CD14-positive monocyte (primary cell): ENCODE measurements at regions not wholly inside any gene's neighbourhood (a gene's known extent, or its start where the extent isn't known, plus 50 kb on each side); places are given as distances from the start of the nearest gene placed in this dataset.
"Not testable (repeated sequence)": the region's sequence is repeated elsewhere in the genome, so short reads cannot be mapped to it uniquely, and the experiment has no call there.

Experiments used
- DNase-seq, 3 donors: peaks; one replicate each; pipeline ENCODE4 v3.0.0-alpha.2; 2011 to 2022
- H2AFZ ChIP-seq: 2 replicates; pipeline ENCODE4 v1.6.0; 2012; ENCODE audit warnings: mild to moderate bottlenecking, low read depth, low read length, inconsistent platforms; ENCODE audit not compliant: insufficient read depth, poor library complexity, severe bottlenecking
- H3K27ac ChIP-seq, 2 donors: 1 replicate in 1 of 2; 2 replicates in 1 of 2; pipeline ENCODE4 v1.5.1; 2012 to 2013; ENCODE audit warnings: low read length in 2 of 2, control low read depth in 1 of 2, inconsistent platforms in 1 of 2, low read depth in 1 of 2, mild to moderate bottlenecking in 1 of 2
- H3K27me3 ChIP-seq, 2 donors: one replicate each; pipeline versions ENCODE4 v1.6.0 to v1.6.1; 2011 to 2013; ENCODE audit warnings: low read length in 2 of 2; ENCODE audit not compliant: control insufficient read depth in 2 of 2, insufficient read depth in 2 of 2
- H3K36me3 ChIP-seq, 2 donors: replicated peaks in 1 of 2; 1 replicate in 1 of 2; 2 replicates in 1 of 2; pipeline versions ENCODE4 v1.5.1 to v1.6.1; 2012 to 2013; ENCODE audit warnings: low read length in 2 of 2, control low read depth in 1 of 2, inconsistent platforms in 1 of 2, mild to moderate bottlenecking in 1 of 2; ENCODE audit not compliant: insufficient read depth in 2 of 2, control insufficient read depth in 1 of 2
- H3K4me1 ChIP-seq, 2 donors: 1 replicate in 1 of 2; 2 replicates in 1 of 2; pipeline versions ENCODE4 v1.5.1 to v1.6.1; 2012 to 2013; ENCODE audit warnings: low read length in 2 of 2, control low read depth in 1 of 2, inconsistent platforms in 1 of 2, mild to moderate bottlenecking in 1 of 2, moderate library complexity in 1 of 2; ENCODE audit not compliant: insufficient read depth in 2 of 2, control insufficient read depth in 1 of 2
- H3K4me2 ChIP-seq: replicated peaks from 2 replicates; pipeline ENCODE3; 2012; ENCODE audit warnings: low read length, moderate library complexity, mild to moderate bottlenecking; ENCODE audit not compliant: poor library complexity, severe bottlenecking; ENCODE audit errors: extremely low read depth
- H3K4me3 ChIP-seq, 3 experiments: fragments of 200-600 bp in 1 of 3; sonication (generic) in 1 of 3; replicated peaks in 1 of 3; 1 replicate in 2 of 3; 2 replicates in 1 of 3; pipeline ENCODE4 v1.5.1; 2011 to 2013; ENCODE audit warnings: low read length in 3 of 3, mild to moderate bottlenecking in 3 of 3, control low read depth in 2 of 3, low read depth in 2 of 3, inconsistent platforms in 1 of 3, moderate library complexity in 1 of 3
- H3K79me2 ChIP-seq: 2 replicates; pipeline ENCODE4 v1.6.0; 2012; ENCODE audit warnings: mild to moderate bottlenecking, control low read depth, inconsistent platforms, low read length, moderate library complexity; ENCODE audit not compliant: insufficient read depth
- H3K9ac ChIP-seq: 2 replicates; pipeline ENCODE4 v1.6.0; 2017; ENCODE audit warnings: low read length, mild to moderate bottlenecking; ENCODE audit not compliant: insufficient read depth, poor library complexity, severe bottlenecking
- H3K9me3 ChIP-seq, 2 donors: replicated peaks in 1 of 2; 1 replicate in 1 of 2; 2 replicates in 1 of 2; pipeline versions ENCODE4 v1.5.1 to v1.6.1; 2012 to 2013; ENCODE audit warnings: low read length in 2 of 2, control low read depth in 1 of 2; ENCODE audit not compliant: control insufficient read depth in 1 of 2, insufficient read depth in 1 of 2
- H4K20me1 ChIP-seq: 2 replicates; pipeline ENCODE4 v1.6.0; 2012; ENCODE audit warnings: mild to moderate bottlenecking, low read length, control low read depth, moderate library complexity; ENCODE audit not compliant: insufficient read depth
- H3K27ac Mint-ChIP-seq, 7 donors: one replicate each; pipeline ENCODE4 v1.8.0; 2020; ENCODE audit warnings: mild to moderate bottlenecking in 7 of 7, mixed read lengths in 7 of 7, moderate library complexity in 6 of 7, inconsistent platforms in 2 of 7
- H3K27me3 Mint-ChIP-seq, 3 donors: one replicate each; pipeline ENCODE4 v1.8.0; 2021 to 2022; ENCODE audit warnings: low read depth in 3 of 3, mild to moderate bottlenecking in 3 of 3, mixed read lengths in 3 of 3, moderate library complexity in 3 of 3, inconsistent platforms in 1 of 3
- H3K36me3 Mint-ChIP-seq, 2 donors: one replicate each; pipeline ENCODE4 v1.8.0; 2020; ENCODE audit warnings: mixed read lengths in 2 of 2, inconsistent platforms in 1 of 2, mild to moderate bottlenecking in 1 of 2
- H3K4me1 Mint-ChIP-seq: one replicate; pipeline ENCODE4 v1.8.0; 2020; ENCODE audit warnings: mild to moderate bottlenecking, mixed read lengths
- H3K4me3 Mint-ChIP-seq, 2 donors: one replicate each; pipeline ENCODE4 v1.8.0; 2020; ENCODE audit warnings: mild to moderate bottlenecking in 2 of 2, mixed read lengths in 2 of 2, moderate library complexity in 1 of 2
- H3K9me3 Mint-ChIP-seq, 7 donors: one replicate each; pipeline ENCODE4 v1.8.0; 2020 to 2022; ENCODE audit warnings: mixed read lengths in 7 of 7, mild to moderate bottlenecking in 6 of 7, moderate library complexity in 6 of 7, inconsistent platforms in 2 of 7
- WGBS: methylation state at CpG from one replicate; pipeline ENCODE4 v1.1.5; 2013; ENCODE audit warnings: missing lambda C conversion rate; ENCODE audit not compliant: insufficient coverage; 5-methylcytosine and 5-hydroxymethylcytosine counted together
- intact Hi-C, 2 donors: fragments of 100-400 bp; cut with micrococcal nuclease; formaldehyde crosslinking; loops; one replicate each; pipeline versions ENCODE4 v1.15.0 to v1.15.1; 2023
- TF ChIP-seq, protein P1 (sequence below): fragments of 200-600 bp; IDR thresholded peaks from one replicate; pipeline ENCODE4 v1.8.0; 2022; ENCODE audit warnings: antibody characterized with exemption, mild to moderate bottlenecking

DNA sequence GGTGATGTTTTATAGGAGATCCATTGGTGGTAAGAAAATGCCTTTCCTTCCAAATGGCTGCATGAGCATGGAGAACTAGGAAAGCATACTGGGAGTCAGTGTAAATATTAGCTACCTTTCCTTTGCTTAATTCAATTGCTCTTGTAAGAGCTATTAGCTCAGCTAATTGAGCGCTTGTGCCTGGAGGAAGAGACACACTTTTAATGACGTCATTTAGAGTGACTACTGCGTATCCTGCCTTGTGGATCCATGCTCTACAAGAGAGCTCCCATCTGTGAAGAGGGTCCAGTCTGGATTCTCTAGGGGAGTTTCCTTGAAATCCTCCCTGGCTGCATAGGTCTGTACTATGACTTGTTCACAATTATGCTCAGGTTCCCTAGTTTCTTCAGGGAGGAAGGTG lies 63.8 kb upstream of the ARRDC3 start:
- H3K27ac Mint-ChIP-seq, H3K4me2 ChIP-seq, H3K27me3 ChIP-seq, H2AFZ ChIP-seq, H3K27ac ChIP-seq, H3K9me3 ChIP-seq, H3K36me3 ChIP-seq, DNase-seq, H3K36me3 Mint-ChIP-seq, H3K4me3 Mint-ChIP-seq, H3K9me3 Mint-ChIP-seq, H3K79me2 ChIP-seq, H3K4me1 ChIP-seq, intact Hi-C loops, H3K4me3 ChIP-seq, H3K4me1 Mint-ChIP-seq, H4K20me1 ChIP-seq, H3K9ac ChIP-seq, H3K27me3 Mint-ChIP-seq: not testable (repeated sequence)
- 83% methylated on average over 3 of the region's 3 CpGs for whole genome bisulfite sequencing

DNA sequence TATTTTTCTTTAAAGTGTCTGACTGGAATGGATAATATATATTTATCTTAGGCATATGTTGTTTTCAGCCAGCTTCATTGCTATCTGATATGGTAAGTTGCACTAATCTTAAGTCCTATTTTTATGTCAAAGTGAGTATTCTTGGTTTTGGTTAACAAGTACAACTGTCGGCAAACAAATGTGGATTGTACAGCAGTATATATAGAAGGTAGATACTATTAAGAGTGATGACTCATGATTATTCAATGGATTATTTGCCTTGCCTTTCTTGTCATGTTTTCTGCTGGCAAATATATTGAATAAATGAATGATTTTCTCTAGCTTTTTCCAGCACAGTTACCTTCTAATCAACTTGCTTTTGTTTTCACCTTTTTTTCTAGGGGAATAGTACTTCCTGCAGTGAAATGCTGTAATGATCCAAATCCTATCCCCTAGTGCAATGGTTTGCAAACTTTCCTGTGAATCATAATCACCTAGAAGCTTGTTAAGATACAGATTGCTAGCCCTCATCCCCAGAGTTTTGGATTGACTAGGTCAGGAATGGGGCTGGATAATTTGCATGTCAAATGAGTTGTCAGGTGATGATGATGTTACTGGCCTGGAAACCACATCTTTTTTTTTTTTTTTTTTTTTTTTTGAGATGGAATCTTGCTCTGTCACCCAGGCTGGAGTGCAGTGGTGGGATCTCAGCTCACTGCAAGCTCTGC lies 60.8 kb upstream of the ARRDC3 start:
- Mint-ChIP-seq H3K27ac (no peak overlapping the region), H3K4me3 (no peak overlapping the region), H3K9me3 (peaks cover 0 to 2% (median 0%) of the 10 kb centered on the region in 7 donors), H3K36me3 (peaks cover 0 to 3% of the 10 kb centered on the region in 2 donors), H3K4me1 (no peaks in the 10 kb centered on the region), H3K27me3 (no peaks in the 10 kb centered on the region)
- Histone ChIP-seq H3K27me3 (no peaks in the 10 kb centered on the region), H3K9me3 (no peaks in the 10 kb centered on the region), H3K79me2 (no peaks in the 10 kb centered on the region), H3K4me2 (no peak overlapping the region), H2AFZ (no peak overlapping the region), H3K4me3 (no peak overlapping the region), H3K27ac (no peak overlapping the region), H3K36me3 (no peaks in the 10 kb centered on the region), H3K4me1 (no peaks in the 10 kb centered on the region), H3K9ac (no peak overlapping the region), H4K20me1 (no peaks in the 10 kb centered on the region)
- DNase-seq = no peak
- intact Hi-C loops = no loop called here
- TF ChIP-seq, protein P1, sequence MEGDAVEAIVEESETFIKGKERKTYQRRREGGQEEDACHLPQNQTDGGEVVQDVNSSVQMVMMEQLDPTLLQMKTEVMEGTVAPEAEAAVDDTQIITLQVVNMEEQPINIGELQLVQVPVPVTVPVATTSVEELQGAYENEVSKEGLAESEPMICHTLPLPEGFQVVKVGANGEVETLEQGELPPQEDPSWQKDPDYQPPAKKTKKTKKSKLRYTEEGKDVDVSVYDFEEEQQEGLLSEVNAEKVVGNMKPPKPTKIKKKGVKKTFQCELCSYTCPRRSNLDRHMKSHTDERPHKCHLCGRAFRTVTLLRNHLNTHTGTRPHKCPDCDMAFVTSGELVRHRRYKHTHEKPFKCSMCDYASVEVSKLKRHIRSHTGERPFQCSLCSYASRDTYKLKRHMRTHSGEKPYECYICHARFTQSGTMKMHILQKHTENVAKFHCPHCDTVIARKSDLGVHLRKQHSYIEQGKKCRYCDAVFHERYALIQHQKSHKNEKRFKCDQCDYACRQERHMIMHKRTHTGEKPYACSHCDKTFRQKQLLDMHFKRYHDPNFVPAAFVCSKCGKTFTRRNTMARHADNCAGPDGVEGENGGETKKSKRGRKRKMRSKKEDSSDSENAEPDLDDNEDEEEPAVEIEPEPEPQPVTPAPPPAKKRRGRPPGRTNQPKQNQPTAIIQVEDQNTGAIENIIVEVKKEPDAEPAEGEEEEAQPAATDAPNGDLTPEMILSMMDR = no peak
- WGBS = no CpG with 5 or more reads among the region's 1 CpG
